Body of pancreas (tissue), 4 donors: ENCODE measurements at regions not wholly inside any gene's neighbourhood (a gene's known extent, or its start where the extent isn't known, plus 50 kb on each side); places are given as distances from the start of the nearest gene placed in this dataset.
A peak's percentile ranks its signal among the peaks of the same experiment; 100 is the strongest.

Source experiments
- ATAC-seq: fragments of 150-250 bp; one replicate; pipeline ENCODE4 v1.9.1; 2016
- DNase-seq, 4 donors: peaks; one replicate each; pipeline ENCODE4 v3.0.0-alpha.2; 2019
- H3K27ac ChIP-seq, 4 donors: fragments of 200-600 bp; sonication (generic); 1 replicate in 3 of 4; 2 replicates in 1 of 4; pipeline versions ENCODE4 v1.5.1 to v1.6.1; 2016 to 2019; ENCODE audit warnings: mild to moderate bottlenecking in 1 of 4, mixed read lengths in 1 of 4, moderate library complexity in 1 of 4
- H3K27me3 ChIP-seq, 2 donors: fragments of 200-600 bp; sonication (generic); one replicate each; pipeline ENCODE4 v1.6.0; 2016; ENCODE audit warnings: mild to moderate bottlenecking in 1 of 2
- H3K36me3 ChIP-seq, 2 donors: fragments of 200-600 bp; sonication (generic); replicated peaks in 1 of 2; 2 replicates each; pipeline ENCODE4 v1.5.1; 2016; ENCODE audit warnings: low read depth in 2 of 2; ENCODE audit not compliant: insufficient read depth in 1 of 2
- H3K4me1 ChIP-seq: fragments of 200-600 bp; sonication (generic); one replicate; pipeline ENCODE4 v1.6.0; 2016
- H3K4me3 ChIP-seq, 2 donors: fragments of 200-600 bp; sonication (generic); 1 replicate in 1 of 2; 2 replicates in 1 of 2; pipeline ENCODE4 v1.5.1; 2016 to 2019
- H3K9me3 ChIP-seq, 3 donors: fragments of 200-600 bp; sonication (generic); 1 replicate in 2 of 3; 2 replicates in 1 of 3; pipeline ENCODE4 v1.5.1; 2016
- POLR2A ChIP-seq, 3 donors: fragments of 450-650 bp; IDR thresholded peaks; one replicate each; pipeline ENCODE4 v1.6.1; 2016; ENCODE audit warnings: antibody characterized with exemption in 3 of 3, mild to moderate bottlenecking in 2 of 3
- WGBS, 2 donors: methylation state at CpG; one replicate each; pipeline ENCODE4 v1.1.5; 2017; 5-methylcytosine and 5-hydroxymethylcytosine counted together
- intact Hi-C: fragments of 100-400 bp; cut with DNase I; formaldehyde crosslinking; loops from one replicate; pipeline ENCODE4 v1.15.1; 2023
- TF ChIP-seq, protein P1 (sequence below), 7 experiments: fragments of 450-650 bp in 4 of 7; fragments of 200-600 bp in 3 of 7; sonication (generic) in 3 of 7; IDR thresholded peaks; one replicate each; pipeline ENCODE4 v1.5.1; 2016 to 2019; ENCODE audit warnings: antibody characterized with exemption in 7 of 7

DNA sequence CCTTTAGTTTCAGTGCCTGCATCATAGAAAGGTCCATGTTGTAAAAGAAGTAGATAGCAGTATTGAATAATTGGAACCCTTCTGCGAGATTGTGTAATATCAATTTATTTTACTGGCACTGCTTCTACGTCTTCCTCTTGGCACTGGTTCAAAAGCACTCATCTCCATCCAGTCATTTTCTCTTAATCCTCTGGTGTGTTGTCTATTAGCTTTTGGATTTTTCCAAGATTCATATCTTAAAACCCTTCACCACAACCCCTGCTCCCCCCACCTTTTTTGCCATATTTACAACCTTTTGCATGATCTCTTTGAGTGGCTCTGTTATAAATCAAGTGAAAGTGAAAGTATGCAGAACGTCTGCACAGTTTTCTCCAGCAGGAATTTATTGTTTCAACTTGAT, 76.6 kb upstream of the HSF2 start:
- H3K27ac ChIP-seq: peak overlapping the region in 2 of 4 donors; percentile 26 to 53
- H3K4me1 ChIP-seq: peaks cover 5% of the 10 kb centered on the region
- peak overlapping the region in 1 of 2 donors; percentile 9 for H3K4me3 ChIP-seq
- H3K27me3 ChIP-seq: no peaks in the 10 kb centered on the region
- ATAC-seq (peak; percentile 55), DNase-seq (peak in 1 of 4 donors; percentile 3)
- no peaks in the 10 kb centered on the region for H3K9me3 ChIP-seq
- intact Hi-C loops: no loop called here
- H3K36me3 ChIP-seq: no peaks in the 10 kb centered on the region
- no peak for TF ChIP-seq POLR2A (IDR thresholded peaks at IDR 0.05)
- TF ChIP-seq, protein P1, sequence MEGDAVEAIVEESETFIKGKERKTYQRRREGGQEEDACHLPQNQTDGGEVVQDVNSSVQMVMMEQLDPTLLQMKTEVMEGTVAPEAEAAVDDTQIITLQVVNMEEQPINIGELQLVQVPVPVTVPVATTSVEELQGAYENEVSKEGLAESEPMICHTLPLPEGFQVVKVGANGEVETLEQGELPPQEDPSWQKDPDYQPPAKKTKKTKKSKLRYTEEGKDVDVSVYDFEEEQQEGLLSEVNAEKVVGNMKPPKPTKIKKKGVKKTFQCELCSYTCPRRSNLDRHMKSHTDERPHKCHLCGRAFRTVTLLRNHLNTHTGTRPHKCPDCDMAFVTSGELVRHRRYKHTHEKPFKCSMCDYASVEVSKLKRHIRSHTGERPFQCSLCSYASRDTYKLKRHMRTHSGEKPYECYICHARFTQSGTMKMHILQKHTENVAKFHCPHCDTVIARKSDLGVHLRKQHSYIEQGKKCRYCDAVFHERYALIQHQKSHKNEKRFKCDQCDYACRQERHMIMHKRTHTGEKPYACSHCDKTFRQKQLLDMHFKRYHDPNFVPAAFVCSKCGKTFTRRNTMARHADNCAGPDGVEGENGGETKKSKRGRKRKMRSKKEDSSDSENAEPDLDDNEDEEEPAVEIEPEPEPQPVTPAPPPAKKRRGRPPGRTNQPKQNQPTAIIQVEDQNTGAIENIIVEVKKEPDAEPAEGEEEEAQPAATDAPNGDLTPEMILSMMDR (IDR thresholded peaks at IDR 0.05): no peak
- WGBS, 2 donors: 0 to 1% methylated on average over 3 of the region's 3 CpGs

DNA sequence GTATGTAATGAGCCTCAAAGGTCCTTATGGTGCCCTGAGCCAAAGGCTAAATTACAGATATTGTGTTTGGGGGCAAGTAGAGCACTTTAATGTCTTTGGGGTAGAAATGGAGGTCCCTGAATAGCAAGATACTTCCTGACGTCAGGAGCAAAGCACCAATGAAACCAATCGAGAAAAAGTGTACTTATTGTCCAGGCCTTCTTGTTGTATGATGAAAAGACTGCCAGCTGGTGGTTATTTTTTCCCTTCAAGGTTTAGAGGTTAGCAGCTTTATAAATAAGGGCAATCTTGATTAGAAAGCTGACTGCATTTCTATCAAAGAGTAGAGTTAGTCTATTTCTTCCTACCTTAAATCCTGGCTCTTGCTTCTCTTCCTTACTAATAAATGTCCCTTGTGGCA, 76.1 kb upstream of the HSF2 start:
- no peak for DNase-seq
- peak overlapping the region in 2 of 4 donors; percentile 26 to 53 for H3K27ac ChIP-seq
- ATAC-seq: peak; percentile 33
- intact Hi-C loops: no loop called here
- no peaks in the 10 kb centered on the region for H3K9me3 ChIP-seq
- WGBS, 2 donors: 19 to 31% methylated on average over 2 of the region's 2 CpGs
- peak overlapping the region in 1 of 2 donors; percentile 9 for H3K4me3 ChIP-seq
- no peak for TF ChIP-seq POLR2A (IDR thresholded peaks at IDR 0.05)
- TF ChIP-seq, protein P1 (IDR thresholded peaks at IDR 0.05): no peak
- no peaks in the 10 kb centered on the region for H3K36me3 ChIP-seq
- no peaks in the 10 kb centered on the region for H3K27me3 ChIP-seq
- peaks cover 5% of the 10 kb centered on the region for H3K4me1 ChIP-seq

DNA sequence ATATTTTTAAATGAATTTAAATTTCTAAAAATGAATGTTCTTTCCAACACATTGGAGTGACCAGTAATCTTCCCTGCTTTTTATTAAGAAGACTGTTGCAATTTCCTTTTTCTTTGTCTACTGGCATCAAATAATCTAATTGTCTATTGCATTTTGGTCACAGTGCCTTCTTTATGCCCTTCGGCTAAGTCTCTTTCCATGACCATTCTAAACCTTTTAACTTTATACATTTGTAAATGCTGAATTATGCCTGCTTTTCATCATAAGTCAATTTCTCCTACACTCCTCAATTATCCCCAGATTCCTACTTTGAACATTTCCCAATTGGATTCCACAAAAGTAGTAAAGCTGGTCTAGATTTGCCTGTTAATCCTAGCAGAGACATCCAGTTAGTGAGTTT, 69.1 kb upstream of the HSF2 start:
- Histone ChIP-seq H3K4me3 (no peak overlapping the region), H3K9me3 (no peaks in the 10 kb centered on the region), H3K27me3 (no peaks in the 10 kb centered on the region), H3K27ac (no peak overlapping the region), H3K4me1 (no peaks in the 10 kb centered on the region), H3K36me3 (no peaks in the 10 kb centered on the region)
- no peak for TF ChIP-seq POLR2A (IDR thresholded peaks at IDR 0.05)
- TF ChIP-seq, protein P1 (IDR thresholded peaks at IDR 0.05): no peak
- DNase-seq (no peak), ATAC-seq (no peak)
- intact Hi-C loops: no loop called here
- WGBS, 2 donors: 46 to 48% methylated on average over 1 of the region's 1 CpG

DNA sequence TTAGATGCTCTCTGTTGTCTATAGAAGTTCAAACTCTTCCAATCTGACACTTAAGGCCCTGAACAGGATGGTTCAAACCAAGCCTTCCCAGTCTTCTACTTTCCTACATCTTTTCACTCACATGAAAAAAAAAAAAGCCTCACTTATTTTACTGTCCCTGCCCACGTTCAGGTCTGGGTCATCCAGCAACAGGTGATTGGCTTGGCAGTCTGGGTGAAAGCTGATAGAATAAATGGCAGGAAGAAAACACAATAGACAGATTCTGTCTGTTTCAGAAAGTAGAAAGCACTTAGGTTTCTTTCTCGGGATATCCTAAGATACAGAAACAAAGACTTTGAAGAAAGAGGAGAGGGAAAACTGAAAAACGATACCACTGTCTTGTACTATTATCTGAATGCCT, 61.8 kb upstream of the HSF2 start:
- ATAC-seq (no peak), DNase-seq (no peak)
- WGBS, 2 donors: 48 to 54% methylated on average over 3 of the region's 3 CpGs
- TF ChIP-seq, protein P1 (IDR thresholded peaks at IDR 0.05): no peak
- no peak for TF ChIP-seq POLR2A (IDR thresholded peaks at IDR 0.05)
- Histone ChIP-seq H3K9me3 (no peaks in the 10 kb centered on the region), H3K36me3 (no peaks in the 10 kb centered on the region), H3K4me3 (no peak overlapping the region), H3K4me1 (no peaks in the 10 kb centered on the region), H3K27ac (no peak overlapping the region), H3K27me3 (no peaks in the 10 kb centered on the region)
- intact Hi-C loops: no loop called here

DNA sequence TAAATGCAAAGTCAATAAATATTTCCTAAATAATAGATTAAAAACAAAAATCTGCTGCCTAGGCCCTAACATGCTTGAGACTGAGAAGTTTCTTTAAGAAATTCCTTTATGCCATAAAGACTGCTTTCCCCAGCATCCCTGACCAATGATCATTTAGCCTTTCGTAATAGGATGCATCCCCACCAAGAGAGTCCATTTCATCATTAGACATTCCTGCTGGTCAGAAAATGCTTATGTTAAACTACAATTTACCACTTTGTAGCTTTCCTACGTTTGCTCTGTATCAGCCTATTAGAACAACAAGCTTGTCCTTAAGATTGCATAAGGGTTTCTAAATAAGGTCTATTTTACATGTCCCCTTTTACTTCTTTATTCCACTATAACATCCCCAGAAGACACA, 59.8 kb upstream of the HSF2 start:
- Histone ChIP-seq H3K4me3 (no peak overlapping the region), H3K27ac (no peak overlapping the region), H3K4me1 (no peaks in the 10 kb centered on the region), H3K36me3 (no peaks in the 10 kb centered on the region), H3K27me3 (no peaks in the 10 kb centered on the region), H3K9me3 (no peaks in the 10 kb centered on the region)
- DNase-seq: no peak
- ATAC-seq: no peak
- intact Hi-C loops: no loop called here
- 34 to 74% methylated on average over 2 of the region's 2 CpGs for WGBS, 2 donors
- TF ChIP-seq POLR2A (IDR thresholded peaks at IDR 0.05): no peak
- TF ChIP-seq, protein P1 (IDR thresholded peaks at IDR 0.05): no peak
